ENCODE measurements at regions not wholly inside any gene's neighbourhood (a gene's known extent, or its start where the extent isn't known, plus 50 kb on each side); places are given as distances from the start of the nearest gene placed in this dataset.

DNA sequence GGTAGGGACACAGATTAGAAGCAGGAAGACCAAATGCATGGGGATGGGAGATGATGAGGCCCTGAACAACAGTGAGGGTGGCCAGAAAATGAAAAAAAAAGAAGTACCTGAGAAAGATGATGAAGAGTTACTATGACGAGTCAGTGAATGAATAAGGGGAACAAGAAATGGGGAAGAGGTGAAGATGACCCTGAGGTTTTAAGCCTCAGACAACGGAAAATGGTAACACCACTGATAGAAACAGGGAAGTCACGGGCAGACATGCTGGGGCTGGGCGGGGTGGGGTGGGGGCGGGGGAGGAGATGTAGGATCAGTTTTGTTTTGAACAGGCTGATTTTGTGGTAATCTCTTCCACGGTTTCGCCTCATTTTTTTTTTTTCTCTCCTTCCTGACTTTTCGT, 205.1 kb upstream of the CADM1 start:
- TF ChIP-seq CTCF (IDR thresholded peaks at IDR 0.05) (no peak), POLR2A (IDR thresholded peaks at IDR 0.05) (no peak), POLR2AphosphoS5 (IDR thresholded peaks at IDR 0.05; ENCODE audit: insufficient read depth in 1 of 2, low read depth in 1 of 2) (no peak)
